ENCODE measurements at regions not wholly inside any gene's neighbourhood (a gene's known extent, or its start where the extent isn't known, plus 50 kb on each side); places are given as distances from the start of the nearest gene placed in this dataset.

GRCh38 chr5:15376803-15377202, 123.2 kb upstream of the FBXL7 start:
- TF ChIP-seq YY1 (IDR thresholded peaks at IDR 0.05; ENCODE audit: low read depth) = no peak
- no peak for TF ChIP-seq EP300 (IDR thresholded peaks at IDR 0.05; ENCODE audit: borderline replicate concordance)
- no peak for TF ChIP-seq CREB1 (IDR thresholded peaks at IDR 0.05; ENCODE audit: low read depth)
- TF ChIP-seq REST (IDR thresholded peaks at IDR 0.05; ENCODE audit: low read depth) = no peak
- TF ChIP-seq CEBPB (IDR thresholded peaks at IDR 0.05) = no peak
- TF ChIP-seq EGR1 (IDR thresholded peaks at IDR 0.05) = no peak
- no peak for TF ChIP-seq TEAD4 (IDR thresholded peaks at IDR 0.05)

Data from Ishikawa (cell line).